ENCODE measurements at regions not wholly inside any gene's neighbourhood (a gene's known extent, or its start where the extent isn't known, plus 50 kb on each side); places are given as distances from the start of the nearest gene placed in this dataset.

- Mint-ChIP-seq H3K27me3 (ENCODE audit: insufficient read depth) (peaks cover 2% of the 10 kb centered on the region), H3K9me3 (peaks cover 4% of the 10 kb centered on the region; the same call in 1 of the 2 replicates), H3K4me1 (ENCODE audit: low read depth) (peaks cover 9% of the 10 kb centered on the region), H3K27ac (no peak overlapping the region), H3K4me3 (no peak overlapping the region), H3K36me3 (ENCODE audit: low read depth) (no peaks in the 10 kb centered on the region; the same call in 1 of the 2 replicates)
- no peak for TF ChIP-seq CTCF (IDR thresholded peaks at IDR 0.05)
- no peak for DNase-seq
Observed at GRCh38 chr3:187802203-187802927, 57.1 kb upstream of the BCL6 start.

GRCh38 chr3:187802928-187803259 is 57.6 kb upstream of the BCL6 start:
- no peaks in the 10 kb centered on the region; the same call in 1 of the 2 replicates for H3K36me3 Mint-ChIP-seq (ENCODE audit: low read depth)

GRCh38 chr3:187804120-187804744 is 59.0 kb upstream of the BCL6 start:
- no peak for DNase-seq
- Mint-ChIP-seq H3K36me3 (ENCODE audit: low read depth) (no peaks in the 10 kb centered on the region; the same call in 1 of the 2 replicates), H3K9me3 (no peaks in the 10 kb centered on the region; the same call in 1 of the 2 replicates)

More at GRCh38 chr3:187802928-187803259, 57.6 kb upstream of the BCL6 start:
- Mint-ChIP-seq H3K27ac (no peak overlapping the region), H3K4me3 (no peak overlapping the region), H3K9me3 (peaks cover 4% of the 10 kb centered on the region; the same call in 1 of the 2 replicates), H3K4me1 (ENCODE audit: low read depth) (peaks cover 12% of the 10 kb centered on the region), H3K27me3 (ENCODE audit: insufficient read depth) (peaks cover 2% of the 10 kb centered on the region)
- no peak for DNase-seq
- no peak for TF ChIP-seq CTCF (IDR thresholded peaks at IDR 0.05)

GRCh38 chr3:187804745-187805121 is 59.5 kb upstream of the BCL6 start:
- H3K27ac Mint-ChIP-seq, result no peak overlapping the region
- no peaks in the 10 kb centered on the region; the same call in none of the 2 replicates for H3K27me3 Mint-ChIP-seq (ENCODE audit: insufficient read depth)
- no peak for TF ChIP-seq CTCF (IDR thresholded peaks at IDR 0.05)
- H3K36me3 Mint-ChIP-seq (ENCODE audit: low read depth), result no peaks in the 10 kb centered on the region; the same call in 1 of the 2 replicates
- H3K4me3 Mint-ChIP-seq, result no peak overlapping the region
- no peaks in the 10 kb centered on the region; the same call in 1 of the 2 replicates for H3K9me3 Mint-ChIP-seq
- H3K4me1 Mint-ChIP-seq (ENCODE audit: low read depth), result peaks cover 13% of the 10 kb centered on the region
- DNase-seq, result no peak

More at GRCh38 chr3:187804120-187804744, 59.0 kb upstream of the BCL6 start:
- no peak overlapping the region for H3K27ac Mint-ChIP-seq
- peaks cover 12% of the 10 kb centered on the region for H3K4me1 Mint-ChIP-seq (ENCODE audit: low read depth)
- no peak overlapping the region for H3K4me3 Mint-ChIP-seq
- H3K27me3 Mint-ChIP-seq (ENCODE audit: insufficient read depth), result no peaks in the 10 kb centered on the region; the same call in none of the 2 replicates
- TF ChIP-seq CTCF (IDR thresholded peaks at IDR 0.05), result no peak

GRCh38 chr3:187805774-187806173 is 60.5 kb upstream of the BCL6 start:
- Mint-ChIP-seq H3K4me1 (ENCODE audit: low read depth) (peaks cover 22% of the 10 kb centered on the region), H3K9me3 (no peaks in the 10 kb centered on the region; the same call in 1 of the 2 replicates), H3K27ac (no peak overlapping the region), H3K27me3 (ENCODE audit: insufficient read depth) (no peaks in the 10 kb centered on the region; the same call in none of the 2 replicates), H3K36me3 (ENCODE audit: low read depth) (no peaks in the 10 kb centered on the region; the same call in 1 of the 2 replicates), H3K4me3 (no peak overlapping the region)
- no peak for DNase-seq
- no peak for TF ChIP-seq CTCF (IDR thresholded peaks at IDR 0.05)
